WTC11 (cell line): ENCODE measurements at regions not wholly inside any gene's neighbourhood (a gene's known extent, or its start where the extent isn't known, plus 50 kb on each side); places are given as distances from the start of the nearest gene placed in this dataset.

ENCODE experiments used
- AFF4 ChIP-seq: sonication (generic); formaldehyde crosslinking; IDR thresholded peaks from 2 replicates; pipeline ENCODE4 v1.8.1; 2023; ENCODE audit warnings: mild to moderate bottlenecking, missing genetic modification reagents, borderline replicate concordance
- ATF1 ChIP-seq: sonication (generic); formaldehyde crosslinking; IDR thresholded peaks from 2 replicates; pipeline ENCODE4 v1.8.1; 2023; ENCODE audit warnings: mild to moderate bottlenecking, moderate library complexity, missing genetic modification reagents
- CBFB ChIP-seq: sonication (generic); formaldehyde crosslinking; IDR thresholded peaks from 2 replicates; pipeline ENCODE4 v1.8.1; 2022; ENCODE audit warnings: mild to moderate bottlenecking, low read depth, missing genetic modification reagents
- CTCF ChIP-seq: fragments of 200-600 bp; IDR thresholded peaks from 2 replicates; pipeline ENCODE4 v1.8.0; 2022; ENCODE audit warnings: antibody characterized with exemption
- FOXP1 ChIP-seq: sonication (generic); formaldehyde crosslinking; IDR thresholded peaks from 2 replicates; pipeline ENCODE4 v1.8.0; 2022; ENCODE audit warnings: missing genetic modification reagents, mild to moderate bottlenecking, moderate library complexity, borderline replicate concordance
- FOXP4 ChIP-seq: sonication (generic); formaldehyde crosslinking; IDR thresholded peaks from 2 replicates; pipeline ENCODE4 v1.8.0; 2022; ENCODE audit warnings: mild to moderate bottlenecking, missing genetic modification reagents
- NFE2L1 ChIP-seq: sonication (generic); formaldehyde crosslinking; IDR thresholded peaks from 2 replicates; pipeline ENCODE4 v1.8.1; 2023; ENCODE audit warnings: missing genetic modification reagents
- SP1 ChIP-seq: sonication (generic); formaldehyde crosslinking; conservative IDR thresholded peaks from 2 replicates; pipeline ENCODE4 v1.8.1; 2022; ENCODE audit warnings: missing genetic modification reagents
- STAT6 ChIP-seq: sonication (generic); formaldehyde crosslinking; conservative IDR thresholded peaks from 2 replicates; pipeline ENCODE4 v1.8.1; 2023; ENCODE audit warnings: mild to moderate bottlenecking, low read depth, missing genetic modification reagents, moderate library complexity
- USF1 ChIP-seq: sonication (generic); formaldehyde crosslinking; IDR thresholded peaks from 2 replicates; pipeline ENCODE4 v1.8.0; 2022; ENCODE audit warnings: mild to moderate bottlenecking, missing genetic modification reagents
- USF2 ChIP-seq: sonication (generic); formaldehyde crosslinking; IDR thresholded peaks from 2 replicates; pipeline ENCODE4 v1.8.1; 2023; ENCODE audit warnings: mild to moderate bottlenecking, missing genetic modification reagents, moderate library complexity
- ZNF423 ChIP-seq: fragments of 250-450 bp; sonication (Bioruptor Pico); IDR thresholded peaks from 2 replicates; pipeline ENCODE4 v2.1.2; 2022; ENCODE audit warnings: mild to moderate bottlenecking, moderate library complexity

- TF ChIP-seq CTCF, result no peak
- TF ChIP-seq USF1, result no peak
- TF ChIP-seq STAT6 (CRISPR knock-in tag), result no peak
- no peak for TF ChIP-seq CBFB (CRISPR knock-in tag)
- no peak for TF ChIP-seq ATF1 (CRISPR knock-in tag)
- no peak for TF ChIP-seq FOXP4
- TF ChIP-seq SP1, result no peak
- no peak for TF ChIP-seq NFE2L1 (CRISPR knock-in tag)
- no peak for TF ChIP-seq ZNF423 (CRISPR knock-in tag)
- no peak for TF ChIP-seq AFF4 (CRISPR knock-in tag)
- no peak for TF ChIP-seq USF2
- TF ChIP-seq FOXP1 (CRISPR knock-in tag), result no peak
Measured at GRCh38 chr16:85562093-85562786, 50.9 kb upstream of the GSE1 start.
